Choroid plexus epithelial cell (primary cell): ENCODE measurements at regions not wholly inside any gene's neighbourhood (a gene's known extent, or its start where the extent isn't known, plus 50 kb on each side); places are given as distances from the start of the nearest gene placed in this dataset.
"Not testable (repeated sequence)": the region's sequence is repeated elsewhere in the genome, so short reads cannot be mapped to it uniquely, and the experiment has no call there.

Experiments used
- DNase-seq: peaks from one replicate; pipeline ENCODE4 v3.0.0-alpha.2; 2010; ENCODE audit warnings: low read depth
- H3K4me3 ChIP-seq: 2 replicates; pipeline ENCODE4 v1.5.1; 2011; ENCODE audit warnings: low read depth, mild to moderate bottlenecking, control low read depth, low read length, moderate library complexity
- TF ChIP-seq, protein P1 (sequence below): conservative IDR thresholded peaks from 2 replicates; pipeline ENCODE4 v1.5.1; 2011; ENCODE audit warnings: low read depth, mild to moderate bottlenecking, control low read depth, inconsistent platforms, low read length, moderate library complexity

DNA sequence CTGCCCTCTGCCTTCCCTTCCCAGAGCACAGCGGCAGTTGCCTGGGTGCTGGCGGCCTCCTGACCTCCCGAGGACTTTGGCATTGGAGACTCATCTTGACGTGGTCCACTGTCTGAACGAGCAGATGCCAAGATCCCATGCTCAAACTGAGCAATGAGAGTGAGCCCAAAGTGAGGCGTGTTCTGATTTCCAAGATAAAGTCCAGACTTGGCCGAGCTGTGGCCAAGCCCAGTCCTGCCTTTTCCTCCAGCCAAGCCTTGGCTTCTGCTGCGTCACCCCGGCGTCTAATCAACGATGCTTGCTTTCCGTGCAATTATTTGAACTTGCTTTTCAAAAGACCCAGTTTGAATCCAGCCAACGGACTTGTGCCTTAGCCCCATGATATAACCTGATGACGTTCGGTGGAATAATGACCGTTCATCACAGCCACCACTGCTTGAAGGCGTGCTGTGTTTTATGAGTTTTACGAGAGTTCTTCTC is 179.2 kb downstream of the IRF8 start:
- DNase-seq: no peak
- TF ChIP-seq, protein P1, sequence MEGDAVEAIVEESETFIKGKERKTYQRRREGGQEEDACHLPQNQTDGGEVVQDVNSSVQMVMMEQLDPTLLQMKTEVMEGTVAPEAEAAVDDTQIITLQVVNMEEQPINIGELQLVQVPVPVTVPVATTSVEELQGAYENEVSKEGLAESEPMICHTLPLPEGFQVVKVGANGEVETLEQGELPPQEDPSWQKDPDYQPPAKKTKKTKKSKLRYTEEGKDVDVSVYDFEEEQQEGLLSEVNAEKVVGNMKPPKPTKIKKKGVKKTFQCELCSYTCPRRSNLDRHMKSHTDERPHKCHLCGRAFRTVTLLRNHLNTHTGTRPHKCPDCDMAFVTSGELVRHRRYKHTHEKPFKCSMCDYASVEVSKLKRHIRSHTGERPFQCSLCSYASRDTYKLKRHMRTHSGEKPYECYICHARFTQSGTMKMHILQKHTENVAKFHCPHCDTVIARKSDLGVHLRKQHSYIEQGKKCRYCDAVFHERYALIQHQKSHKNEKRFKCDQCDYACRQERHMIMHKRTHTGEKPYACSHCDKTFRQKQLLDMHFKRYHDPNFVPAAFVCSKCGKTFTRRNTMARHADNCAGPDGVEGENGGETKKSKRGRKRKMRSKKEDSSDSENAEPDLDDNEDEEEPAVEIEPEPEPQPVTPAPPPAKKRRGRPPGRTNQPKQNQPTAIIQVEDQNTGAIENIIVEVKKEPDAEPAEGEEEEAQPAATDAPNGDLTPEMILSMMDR: no peak
- no peak overlapping the region for H3K4me3 ChIP-seq

DNA sequence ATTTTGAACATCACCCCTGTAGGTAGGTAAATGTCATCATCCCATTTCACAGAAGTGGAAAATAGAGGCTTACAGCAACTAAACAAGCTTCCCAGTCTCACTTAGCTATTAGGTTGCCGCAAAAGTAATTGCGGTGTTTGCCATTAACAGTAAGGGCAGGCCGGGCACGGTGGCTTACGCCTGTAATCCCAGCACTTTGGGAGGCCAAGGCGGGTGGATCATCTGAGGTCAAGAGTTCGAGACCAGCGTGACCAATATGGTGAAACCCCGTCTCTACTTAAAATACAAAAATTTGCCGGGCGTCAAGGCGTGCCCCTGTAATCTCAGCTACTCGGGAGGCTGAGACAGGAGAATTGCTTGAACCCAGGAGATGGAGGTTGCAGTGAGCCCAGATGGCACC is 179.7 kb downstream of the IRF8 start:
- not testable (repeated sequence) for H3K4me3 ChIP-seq, DNase-seq

DNA sequence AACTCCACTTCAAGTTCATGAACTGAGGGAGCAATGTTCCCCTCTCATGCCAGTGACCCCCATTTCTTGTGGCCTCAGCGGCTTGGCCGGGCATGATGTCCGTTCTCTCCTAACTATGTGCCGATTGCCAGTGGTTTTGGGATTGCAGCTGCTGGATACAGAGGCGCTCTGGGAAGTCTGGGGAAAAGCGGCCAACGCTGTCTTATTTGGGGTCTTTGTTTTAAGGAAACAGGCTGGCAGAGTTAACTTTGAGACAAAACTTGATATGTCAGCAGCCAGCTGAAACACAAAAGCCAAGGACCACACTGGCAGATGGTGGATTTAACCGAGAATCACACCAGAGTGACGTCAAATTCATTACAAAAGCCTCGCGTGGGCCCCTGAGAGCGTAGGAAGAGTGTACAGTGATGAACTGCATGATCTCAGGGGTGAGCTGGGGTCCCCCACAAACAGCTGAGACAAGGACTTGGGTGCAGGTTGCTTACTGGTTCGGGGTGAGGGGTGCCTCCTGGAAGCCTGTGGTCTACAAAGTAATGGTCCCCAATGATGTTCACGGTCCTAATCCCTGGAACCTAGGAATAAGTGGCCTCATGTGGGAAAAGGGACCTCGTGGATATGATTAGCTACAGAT is 180.4 kb downstream of the IRF8 start:
- no peak for DNase-seq
- H3K4me3 ChIP-seq: no peak overlapping the region
- TF ChIP-seq, protein P1: no peak

DNA sequence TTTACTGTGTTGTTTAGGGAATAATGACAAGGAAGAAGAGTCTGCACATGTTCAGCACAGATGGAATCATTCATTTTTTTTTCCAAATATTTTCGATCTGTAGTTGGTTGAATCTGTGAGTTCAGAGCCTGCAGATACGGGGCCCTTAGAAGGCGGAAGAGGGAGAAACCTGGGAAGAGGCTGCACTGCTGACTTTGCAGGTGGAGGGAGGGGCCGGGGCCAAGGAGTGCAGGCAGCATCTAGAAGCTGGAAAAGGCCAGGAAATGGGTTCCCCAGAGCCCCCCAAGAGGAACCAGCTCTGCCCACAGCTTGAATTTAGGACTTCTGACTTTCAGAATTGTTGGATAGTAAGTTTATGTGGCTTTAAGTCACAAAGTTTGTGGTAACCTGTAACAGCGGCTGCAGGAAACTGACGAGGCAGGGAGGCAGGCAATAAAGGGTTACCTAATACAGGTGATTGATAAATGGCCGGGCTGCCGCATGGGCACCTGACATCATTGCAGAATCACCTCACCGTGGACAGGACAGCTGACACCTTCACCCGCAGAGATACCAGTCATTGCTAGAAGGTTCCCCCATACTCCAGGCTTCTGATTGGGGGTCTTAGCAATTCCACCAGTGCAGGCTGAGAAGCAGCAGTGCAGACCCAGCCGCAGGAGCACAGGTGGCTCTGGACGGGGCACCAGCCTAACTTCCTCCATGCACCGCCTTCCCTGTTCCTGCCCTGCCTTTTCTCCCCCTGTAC is 181.3 kb downstream of the IRF8 start:
- TF ChIP-seq, protein P1: no peak
- no peak for DNase-seq
- H3K4me3 ChIP-seq: no peak overlapping the region

DNA sequence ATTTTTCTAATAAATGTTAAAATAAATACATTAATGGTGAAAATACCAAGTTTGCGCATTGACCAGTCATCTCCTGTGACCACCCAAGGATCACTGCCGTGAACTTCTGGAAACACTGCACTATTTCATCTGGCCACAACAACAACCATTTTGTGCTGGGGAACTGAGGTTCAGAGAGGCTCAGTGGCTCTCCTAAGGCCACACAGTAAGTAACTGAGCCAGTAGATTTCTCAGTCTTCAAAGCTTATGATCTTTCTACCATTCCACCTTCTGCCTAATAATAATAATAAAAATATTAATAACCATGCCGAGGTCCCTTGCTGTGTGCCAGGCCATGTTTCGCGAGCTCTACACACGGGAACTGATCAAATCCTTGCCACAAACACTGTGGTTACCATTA is 182.0 kb downstream of the IRF8 start:
- DNase-seq: no peak
- H3K4me3 ChIP-seq: no peak overlapping the region
- TF ChIP-seq, protein P1: no peak

DNA sequence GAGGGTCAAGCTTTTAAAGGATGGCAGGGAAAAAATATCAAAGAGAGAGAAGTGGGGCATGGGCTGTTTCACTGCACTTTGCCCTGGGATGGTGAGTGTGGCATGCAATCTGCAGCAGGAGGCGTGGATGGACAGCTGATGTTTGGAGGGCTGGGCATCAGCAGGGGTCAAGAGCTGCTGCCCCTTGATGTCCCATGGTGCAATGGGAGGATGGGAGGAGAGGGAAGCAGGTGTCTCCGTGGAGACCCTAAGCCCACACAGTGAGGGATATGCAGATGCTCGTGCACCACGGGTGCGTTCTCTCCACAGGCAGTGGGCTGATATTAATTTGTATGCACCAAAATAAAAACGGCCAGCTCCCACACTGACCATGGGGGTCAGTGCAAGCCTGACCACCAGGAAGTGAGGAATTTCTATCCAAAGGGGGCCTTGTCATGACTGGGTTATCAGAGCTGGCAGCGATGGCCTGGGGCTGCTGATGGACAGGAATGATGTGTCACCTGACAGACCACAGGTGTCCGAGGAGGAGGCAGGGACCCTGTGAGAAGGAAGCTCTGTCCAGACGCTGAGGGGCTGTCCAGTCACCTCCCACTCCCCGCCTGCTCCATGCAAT is 183.6 kb downstream of the IRF8 start:
- TF ChIP-seq, protein P1: no peak
- H3K4me3 ChIP-seq: no peak overlapping the region
- DNase-seq: no peak

DNA sequence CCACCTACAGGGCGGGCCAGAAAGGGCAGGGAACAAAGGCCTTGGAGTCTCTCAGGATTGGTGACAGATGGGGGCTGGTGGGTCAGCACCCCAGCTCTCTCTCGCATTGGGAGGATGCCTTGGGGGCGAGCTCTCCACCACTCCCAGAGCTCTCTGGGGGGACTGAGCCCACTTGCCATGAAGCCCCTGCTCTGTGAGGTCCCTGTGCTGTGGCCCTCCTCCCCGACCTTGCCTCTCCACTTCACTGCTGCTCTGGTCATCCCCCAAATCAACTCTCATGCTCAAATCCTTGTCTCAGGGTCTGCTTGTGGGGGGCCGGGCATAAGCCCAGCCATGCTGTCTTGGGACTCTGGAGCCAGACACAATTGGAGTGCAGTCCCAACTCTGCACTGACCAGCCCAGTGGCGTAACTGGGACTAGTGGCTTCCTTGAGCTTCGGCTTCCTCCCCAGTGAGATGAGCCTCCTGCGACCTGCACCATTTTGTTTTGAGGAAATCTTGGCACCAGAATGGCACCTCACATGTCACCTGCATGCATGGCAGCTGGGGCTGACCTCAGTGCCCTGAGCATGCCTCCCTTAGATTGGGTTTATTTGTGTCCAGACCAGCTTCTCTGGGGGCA is 184.5 kb downstream of the IRF8 start:
- DNase-seq: no peak
- H3K4me3 ChIP-seq: no peak overlapping the region
- TF ChIP-seq, protein P1: no peak
